HG03108 (cell line): ENCODE measurements at regions not wholly inside any gene's neighbourhood (a gene's known extent, or its start where the extent isn't known, plus 50 kb on each side); places are given as distances from the start of the nearest gene placed in this dataset.

Experiments
- ATAC-seq: cut with Tn5 transposase; IDR thresholded peaks from one replicate; pipeline ENCODE4 v1.9.1; 2021; ENCODE audit warnings: moderate library complexity; ENCODE audit not compliant: unreplicated experiment

DNA sequence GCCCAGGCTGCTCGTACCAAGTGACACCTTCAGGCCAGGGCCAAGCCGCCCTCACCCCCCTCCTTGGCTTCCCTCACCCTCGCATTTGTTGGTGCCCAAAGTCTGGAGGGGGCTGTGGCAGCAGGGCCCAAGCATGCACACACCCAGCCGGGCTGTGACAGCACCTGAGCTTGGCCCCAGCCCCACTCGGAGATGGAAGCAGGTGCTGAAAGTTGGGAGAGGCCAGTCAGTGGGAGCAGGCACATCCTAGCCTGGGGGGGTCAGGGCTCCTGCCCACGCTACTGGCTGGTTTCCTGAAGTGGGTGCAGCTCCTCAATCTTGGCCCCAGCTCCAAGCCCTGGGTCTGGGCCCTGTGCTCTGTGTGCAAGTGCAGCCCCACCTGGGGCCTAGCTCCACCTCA is 228.0 kb downstream of the RDH14 start:
- no peak for ATAC-seq

GRCh38 chr2:18325118-18325517 is 235.3 kb downstream of the RDH14 start:
- no peak for ATAC-seq

GRCh38 chr2:18319987-18320386 is 240.5 kb downstream of the RDH14 start:
- ATAC-seq = no peak

DNA sequence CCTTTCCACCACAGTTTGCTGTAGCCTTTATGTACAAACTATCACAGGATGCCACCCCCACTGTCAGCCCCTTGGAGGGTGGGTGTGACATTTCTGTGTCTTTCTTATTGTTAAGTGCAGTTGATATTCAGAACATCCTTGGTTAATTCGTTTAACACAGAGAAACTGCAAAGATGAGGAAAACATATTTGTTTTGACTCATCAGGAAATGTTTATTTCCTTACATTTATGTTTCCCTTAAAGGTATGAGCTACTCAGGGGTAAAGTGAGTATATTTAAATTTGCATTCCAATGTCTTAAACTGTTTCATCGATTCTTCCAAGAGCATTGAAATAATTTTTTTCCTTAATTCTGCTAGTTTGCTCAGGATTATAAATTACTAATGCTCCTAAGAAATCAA is 243.4 kb downstream of the RDH14 start:
- ATAC-seq = no peak

DNA sequence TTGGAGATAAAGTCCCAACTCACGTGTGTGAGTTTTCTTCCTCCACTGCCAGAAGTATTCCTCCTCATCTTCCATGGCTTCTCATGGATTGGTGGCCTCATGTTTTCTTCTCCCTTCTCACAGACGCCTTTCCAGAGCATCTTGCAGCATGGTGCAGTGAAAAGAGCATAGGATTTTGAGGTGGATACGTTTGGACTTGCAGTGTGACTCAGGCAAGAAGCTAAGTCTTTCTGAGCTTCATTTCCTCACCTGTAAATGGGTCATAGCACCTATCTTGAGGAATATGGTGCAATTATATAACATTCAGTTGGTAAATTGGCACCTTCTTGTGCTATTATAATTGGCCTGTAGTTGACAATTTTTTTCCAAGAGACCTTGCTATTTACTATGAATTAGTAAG is 247.6 kb downstream of the RDH14 start:
- no peak for ATAC-seq

GRCh38 chr2:18311420-18312195 is 248.8 kb downstream of the RDH14 start:
- ATAC-seq = no peak

DNA sequence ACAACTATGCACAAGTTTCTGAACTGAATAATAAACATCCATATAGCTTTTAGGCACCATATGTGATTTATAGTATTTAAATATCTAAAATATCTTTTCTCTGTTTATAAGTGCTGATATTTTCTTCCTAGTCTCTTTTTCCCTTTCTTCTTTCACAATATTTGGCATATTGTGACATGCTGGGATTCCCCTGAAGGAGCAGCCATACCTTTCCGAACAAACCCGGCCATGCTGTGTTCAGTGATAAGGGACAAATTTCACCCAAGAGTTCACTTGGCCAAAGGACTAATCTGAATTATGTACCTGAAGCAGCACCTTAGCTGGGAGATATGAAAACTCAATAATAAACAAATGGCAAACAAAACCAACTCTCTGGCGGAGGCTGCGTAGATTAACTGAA is 250.8 kb downstream of the RDH14 start:
- ATAC-seq = no peak

DNA sequence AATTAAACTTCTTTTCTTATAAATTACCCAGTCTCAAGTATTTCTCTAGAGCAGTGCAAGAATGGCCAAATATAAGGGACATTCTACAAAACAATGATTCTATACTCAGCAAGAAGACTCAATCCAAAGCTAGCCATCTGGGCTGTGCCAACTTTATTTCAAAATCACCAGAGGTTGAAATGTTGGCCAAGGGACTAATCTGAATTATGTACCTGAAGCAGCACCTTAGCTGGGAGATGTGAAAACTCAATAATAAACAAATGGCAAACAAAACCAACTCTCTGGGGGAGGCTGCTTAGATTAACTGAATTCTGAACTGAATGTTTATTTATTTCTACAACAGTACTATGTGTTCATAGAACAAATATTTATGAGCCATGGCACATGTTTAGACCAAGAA is 251.3 kb downstream of the RDH14 start:
- ATAC-seq = no peak

DNA sequence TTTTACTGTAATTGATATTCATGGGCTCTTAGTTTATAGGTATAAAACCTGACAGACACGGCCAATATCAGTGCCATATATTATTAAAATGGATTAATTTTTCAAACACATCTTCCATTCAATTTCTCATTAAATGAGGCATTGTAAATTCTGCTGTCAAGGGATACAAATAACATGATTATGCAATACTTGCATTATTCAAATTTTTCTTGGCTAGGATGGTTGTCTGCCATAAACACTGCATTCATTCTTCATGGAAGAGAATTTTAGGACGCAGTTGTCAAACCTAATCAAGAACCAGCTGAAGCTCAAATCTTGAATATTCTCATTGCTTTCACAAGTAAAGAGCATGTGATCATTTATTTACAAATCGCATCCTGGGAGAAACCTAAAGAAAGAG is 255.6 kb downstream of the RDH14 start:
- no peak for ATAC-seq

- no peak for ATAC-seq
Measured at GRCh38 chr2:18301421-18302139, 258.9 kb downstream of the RDH14 start.

- no peak for ATAC-seq
Measured at GRCh38 chr2:18299423-18300212, 260.8 kb downstream of the RDH14 start.

GRCh38 chr2:18297534-18298058 is 262.9 kb downstream of the RDH14 start:
- ATAC-seq = no peak

GRCh38 chr2:18290386-18290785 is 270.1 kb downstream of the RDH14 start:
- ATAC-seq = no peak

DNA sequence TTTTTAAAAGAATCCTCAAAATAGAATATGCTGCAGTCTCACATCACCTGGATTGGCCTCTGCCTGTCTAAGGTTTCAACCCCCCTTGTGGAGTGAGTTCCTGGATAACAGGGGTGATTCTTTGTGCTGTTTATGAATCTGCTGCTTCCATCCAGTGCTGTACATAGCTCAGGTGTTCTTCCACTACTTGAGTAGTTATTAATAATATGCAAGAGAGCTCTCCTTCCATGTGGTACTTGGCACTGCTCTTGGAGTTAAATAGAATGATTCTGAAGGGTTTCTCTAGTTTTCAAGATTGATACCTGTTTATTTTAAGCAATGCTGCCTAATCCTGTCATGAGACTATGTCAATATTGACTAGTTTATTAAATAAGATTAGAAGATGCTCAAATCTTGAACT is 273.6 kb downstream of the RDH14 start:
- no peak for ATAC-seq

- no peak for ATAC-seq
Measured at GRCh38 chr2:18284331-18284730, 276.1 kb downstream of the RDH14 start.

- ATAC-seq = no peak
Measured at GRCh38 chr2:18282026-18282425, 278.4 kb downstream of the RDH14 start.

DNA sequence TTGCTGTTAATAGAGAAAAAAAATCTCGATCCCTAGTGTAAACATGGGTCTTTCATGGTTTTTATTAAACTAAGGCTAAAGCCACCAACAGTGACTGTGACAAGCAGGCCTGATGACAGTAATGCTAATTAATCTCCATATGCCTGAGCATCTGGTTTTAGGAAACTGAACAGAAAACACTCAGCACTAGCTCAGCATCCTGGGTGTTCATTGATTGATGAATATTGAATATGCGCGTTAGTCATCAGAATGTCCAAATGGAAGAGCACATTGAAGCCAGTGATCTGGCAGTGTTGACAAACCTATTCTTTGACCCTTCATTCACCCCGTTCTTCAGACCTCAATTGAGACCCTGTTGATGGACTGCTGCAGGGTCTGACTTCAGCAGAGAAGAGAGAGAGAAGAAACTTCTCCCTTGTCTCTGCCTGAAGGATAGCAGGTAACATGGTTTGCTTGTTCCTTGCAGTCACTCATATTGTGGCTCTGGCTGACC is 283.8 kb downstream of the RDH14 start:
- ATAC-seq = no peak

DNA sequence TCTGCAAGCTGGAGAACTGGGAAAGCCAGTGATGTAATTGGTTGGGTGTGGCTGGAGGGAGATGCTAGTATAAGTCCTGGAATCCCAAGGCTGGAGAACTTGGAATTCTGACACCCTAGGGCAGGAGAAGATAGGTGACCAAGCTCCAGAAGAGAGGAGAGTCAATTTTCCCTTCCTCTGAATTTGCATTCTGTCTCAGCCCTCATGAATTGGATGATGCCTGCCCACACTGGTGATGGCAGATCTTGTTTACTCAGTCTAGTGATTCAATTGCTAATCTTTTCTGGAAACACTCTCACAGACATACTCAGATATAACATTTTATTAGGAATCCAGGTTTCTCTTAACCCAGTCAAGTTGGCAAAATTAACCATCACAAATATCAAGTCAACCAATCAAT is 287.2 kb downstream of the RDH14 start:
- ATAC-seq = no peak

DNA sequence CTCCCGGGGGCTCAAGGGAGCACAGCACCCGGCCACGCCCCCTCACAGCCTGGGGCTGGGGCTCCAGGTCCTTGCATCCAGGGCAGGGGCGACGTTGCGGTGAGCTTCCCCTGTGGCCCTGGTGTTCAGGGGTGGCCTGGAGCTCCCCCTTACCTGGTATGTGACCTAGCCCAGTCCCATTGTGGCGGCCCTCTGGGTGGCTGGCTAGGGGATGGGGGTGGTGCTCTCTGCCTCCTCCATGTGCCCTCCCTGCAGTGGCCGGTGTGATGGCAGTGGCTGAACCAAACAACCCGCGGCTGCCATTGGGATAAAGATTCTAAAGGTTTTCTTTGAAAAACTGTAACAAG is 288.3 kb downstream of the RDH14 start:
- no peak for ATAC-seq

DNA sequence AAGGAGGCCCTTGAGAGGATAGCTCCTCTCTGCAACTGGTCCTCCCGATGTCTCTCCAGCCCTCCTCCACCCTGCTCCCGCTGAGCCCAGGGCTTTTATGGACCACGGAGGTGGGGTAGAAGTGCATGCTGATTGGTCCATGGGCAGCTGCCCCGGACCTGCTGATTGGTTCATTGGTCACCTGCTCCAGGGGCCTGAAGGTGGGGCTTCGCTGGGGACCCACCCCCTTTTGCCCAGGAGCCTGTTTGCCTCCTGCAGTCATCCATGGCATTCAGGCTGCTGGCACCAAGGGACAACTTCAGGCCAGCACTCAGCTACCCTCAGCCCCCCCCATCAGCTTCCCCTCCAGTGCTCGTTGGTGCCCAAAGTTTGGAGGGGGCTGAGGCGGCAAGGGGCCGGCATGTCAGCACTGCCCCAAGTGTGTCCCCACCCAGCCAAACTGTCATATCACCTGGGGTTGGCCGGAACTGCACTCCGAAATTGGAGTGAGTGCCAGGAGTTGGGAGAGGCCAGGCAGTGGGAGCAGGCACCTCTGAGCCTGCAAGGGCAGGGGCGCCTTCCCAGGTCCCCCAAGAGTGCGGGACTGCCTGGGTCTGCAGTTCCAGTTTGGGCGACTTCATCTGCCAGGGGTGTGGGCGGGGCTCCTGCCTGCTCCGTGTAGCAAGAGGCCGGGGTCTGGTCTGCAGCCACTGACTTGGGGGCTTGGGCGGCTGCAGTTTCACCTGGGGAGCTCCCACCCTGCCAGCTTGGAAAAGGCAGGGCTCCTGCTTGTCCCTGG is 288.9 kb downstream of the RDH14 start:
- no peak for ATAC-seq

GRCh38 chr2:18268400-18268799 is 292.1 kb downstream of the RDH14 start:
- ATAC-seq = no peak
